WTC11 (cell line): ENCODE measurements at regions not wholly inside any gene's neighbourhood (a gene's known extent, or its start where the extent isn't known, plus 50 kb on each side); places are given as distances from the start of the nearest gene placed in this dataset.

Source experiments
- ATAC-seq: fragments of 200-7000 bp; cut with Tn5 transposase; 2 replicates; pipeline ENCODE4 v1.10.0; 2021; ENCODE audit warnings: mild to moderate bottlenecking, moderate library complexity
- CTCF ChIA-PET: fragments of 300-600 bp; sonication (Branson Sonifier 250); formaldehyde crosslinking; loops from one replicate; lab custom pipeline; 2021; ENCODE audit warnings: antibody characterized with exemption; lab: Charles Lee
- POLR2A ChIA-PET: fragments of 350-600 bp; sonication (Branson Sonifier 250); formaldehyde crosslinking; loops from one replicate; lab custom pipeline; 2021; ENCODE audit warnings: antibody characterized with exemption; lab: Charles Lee
- DNase-seq: peaks from one replicate; pipeline ENCODE4 v3.0.0; 2021; ENCODE audit warnings: low spot score
- H3K27ac Mint-ChIP-seq: 2 replicates; pipeline ENCODE4 v1.8.0; 2021; ENCODE audit warnings: mixed read lengths
- H3K27me3 Mint-ChIP-seq: 2 replicates; pipeline ENCODE4 v1.8.0; 2021; ENCODE audit warnings: low read depth, mild to moderate bottlenecking, moderate library complexity, mixed read lengths
- H3K36me3 Mint-ChIP-seq: 2 replicates; pipeline ENCODE4 v1.8.0; 2021; ENCODE audit warnings: mixed read lengths
- H3K4me1 Mint-ChIP-seq: 2 replicates; pipeline ENCODE4 v1.8.0; 2022; ENCODE audit warnings: mixed read lengths
- H3K4me3 Mint-ChIP-seq: 2 replicates; pipeline ENCODE4 v1.8.0; 2021; ENCODE audit warnings: mild to moderate bottlenecking, moderate library complexity, mixed read lengths
- H3K9me3 Mint-ChIP-seq: 2 replicates; pipeline ENCODE4 v1.8.0; 2021; ENCODE audit warnings: mixed read lengths
- CDX4 ChIP-seq: fragments of 250-450 bp; sonication (Bioruptor Pico); IDR thresholded peaks from 2 replicates; pipeline ENCODE4 v1.9.0; 2021; ENCODE audit warnings: moderate library complexity, mild to moderate bottlenecking, inconsistent platforms, borderline replicate concordance
- CREM ChIP-seq: sonication (generic); formaldehyde crosslinking; IDR thresholded peaks from 2 replicates; pipeline ENCODE4 v1.8.1; 2022; ENCODE audit warnings: mild to moderate bottlenecking, missing genetic modification reagents, moderate library complexity
- ESRRA ChIP-seq: sonication (generic); formaldehyde crosslinking; IDR thresholded peaks from 2 replicates; pipeline ENCODE4 v1.8.1; 2022; ENCODE audit warnings: mild to moderate bottlenecking, missing genetic modification reagents, borderline replicate concordance
- FOXK1 ChIP-seq: sonication (generic); formaldehyde crosslinking; IDR thresholded peaks from 2 replicates; pipeline ENCODE4 v1.8.0; 2022; ENCODE audit warnings: mild to moderate bottlenecking, moderate library complexity, missing genetic modification reagents
- FOXP4 ChIP-seq: sonication (generic); formaldehyde crosslinking; IDR thresholded peaks from 2 replicates; pipeline ENCODE4 v1.8.0; 2022; ENCODE audit warnings: mild to moderate bottlenecking, missing genetic modification reagents
- MXD4 ChIP-seq: fragments of 250-450 bp; sonication (Bioruptor Pico); IDR thresholded peaks from 2 replicates; pipeline ENCODE4 v1.8.0; 2021; ENCODE audit warnings: mild to moderate bottlenecking, moderate library complexity, borderline replicate concordance
- ZNF281 ChIP-seq: sonication (generic); formaldehyde crosslinking; IDR thresholded peaks from 2 replicates; pipeline ENCODE4 v1.8.0; 2023; ENCODE audit warnings: mild to moderate bottlenecking, missing genetic modification reagents
- ZNF317 ChIP-seq: sonication (generic); formaldehyde crosslinking; IDR thresholded peaks from 2 replicates; pipeline ENCODE4 v1.8.1; 2023; ENCODE audit warnings: low read depth, mild to moderate bottlenecking, moderate library complexity, missing genetic modification reagents, borderline replicate concordance
- ZNF423 ChIP-seq: fragments of 250-450 bp; sonication (Bioruptor Pico); IDR thresholded peaks from 2 replicates; pipeline ENCODE4 v2.1.2; 2022; ENCODE audit warnings: mild to moderate bottlenecking, moderate library complexity
- ZSCAN18 ChIP-seq: fragments of 250-450 bp; sonication (Bioruptor Pico); IDR thresholded peaks from 2 replicates; pipeline ENCODE4 v2.1.2; 2022; ENCODE audit warnings: mild to moderate bottlenecking, moderate library complexity
- TF ChIP-seq, protein P1 (sequence below): sonication (generic); formaldehyde crosslinking; IDR thresholded peaks from 2 replicates; pipeline ENCODE4 v1.8.1; 2023; ENCODE audit warnings: mild to moderate bottlenecking, missing genetic modification reagents, moderate library complexity
- TF ChIP-seq, protein P2 (sequence below): fragments of 250-450 bp; sonication (Bioruptor Pico); conservative IDR thresholded peaks from 2 replicates; pipeline ENCODE4 v1.9.0; 2021; ENCODE audit warnings: mild to moderate bottlenecking
- TF ChIP-seq, protein P3 (sequence below): fragments of 250-450 bp; sonication (Bioruptor Pico); IDR thresholded peaks from 2 replicates; pipeline ENCODE4 v1.9.0; 2021; ENCODE audit warnings: mild to moderate bottlenecking, borderline replicate concordance
- TF ChIP-seq, protein P4 (sequence below): sonication (generic); formaldehyde crosslinking; IDR thresholded peaks from 2 replicates; pipeline ENCODE4 v1.8.1; 2022; ENCODE audit warnings: low read depth, missing genetic modification reagents, borderline replicate concordance

- H3K27ac Mint-ChIP-seq: no peak overlapping the region
- no peak for ATAC-seq
- POLR2A ChIA-PET: no interaction called here
- TF ChIP-seq, protein P1, sequence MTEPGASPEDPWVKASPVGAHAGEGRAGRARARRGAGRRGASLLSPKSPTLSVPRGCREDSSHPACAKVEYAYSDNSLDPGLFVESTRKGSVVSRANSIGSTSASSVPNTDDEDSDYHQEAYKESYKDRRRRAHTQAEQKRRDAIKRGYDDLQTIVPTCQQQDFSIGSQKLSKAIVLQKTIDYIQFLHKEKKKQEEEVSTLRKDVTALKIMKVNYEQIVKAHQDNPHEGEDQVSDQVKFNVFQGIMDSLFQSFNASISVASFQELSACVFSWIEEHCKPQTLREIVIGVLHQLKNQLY (CRISPR knock-in tag): no peak
- TF ChIP-seq FOXP4 (no peak), CREM (CRISPR knock-in tag) (no peak), ZNF281 (CRISPR knock-in tag) (no peak)
- TF ChIP-seq, all 79 proteins: peak for 0
- H3K27me3 Mint-ChIP-seq: no peaks in the 10 kb centered on the region
- H3K4me3 Mint-ChIP-seq: no peak overlapping the region
- peaks cover 6% of the 10 kb centered on the region for H3K4me1 Mint-ChIP-seq
- CTCF ChIA-PET: no interaction called here
- peaks cover 8% of the 10 kb centered on the region for H3K9me3 Mint-ChIP-seq
- peaks cover 10% of the 10 kb centered on the region for H3K36me3 Mint-ChIP-seq
- DNase-seq: no peak
Observed at GRCh38 chr2:196284866-196285557, 113.6 kb upstream of the STK17B start.

- DNase-seq: no peak
- H3K27ac Mint-ChIP-seq: no peak overlapping the region
- H3K27me3 Mint-ChIP-seq: no peaks in the 10 kb centered on the region
- no peak for ATAC-seq
- ChIA-PET POLR2A (no interaction called here), CTCF (no interaction called here)
- peaks cover 8% of the 10 kb centered on the region for H3K9me3 Mint-ChIP-seq
- peaks cover 6% of the 10 kb centered on the region for H3K4me1 Mint-ChIP-seq
- H3K4me3 Mint-ChIP-seq: no peak overlapping the region
- peaks cover 10% of the 10 kb centered on the region for H3K36me3 Mint-ChIP-seq
- TF ChIP-seq, protein P2, sequence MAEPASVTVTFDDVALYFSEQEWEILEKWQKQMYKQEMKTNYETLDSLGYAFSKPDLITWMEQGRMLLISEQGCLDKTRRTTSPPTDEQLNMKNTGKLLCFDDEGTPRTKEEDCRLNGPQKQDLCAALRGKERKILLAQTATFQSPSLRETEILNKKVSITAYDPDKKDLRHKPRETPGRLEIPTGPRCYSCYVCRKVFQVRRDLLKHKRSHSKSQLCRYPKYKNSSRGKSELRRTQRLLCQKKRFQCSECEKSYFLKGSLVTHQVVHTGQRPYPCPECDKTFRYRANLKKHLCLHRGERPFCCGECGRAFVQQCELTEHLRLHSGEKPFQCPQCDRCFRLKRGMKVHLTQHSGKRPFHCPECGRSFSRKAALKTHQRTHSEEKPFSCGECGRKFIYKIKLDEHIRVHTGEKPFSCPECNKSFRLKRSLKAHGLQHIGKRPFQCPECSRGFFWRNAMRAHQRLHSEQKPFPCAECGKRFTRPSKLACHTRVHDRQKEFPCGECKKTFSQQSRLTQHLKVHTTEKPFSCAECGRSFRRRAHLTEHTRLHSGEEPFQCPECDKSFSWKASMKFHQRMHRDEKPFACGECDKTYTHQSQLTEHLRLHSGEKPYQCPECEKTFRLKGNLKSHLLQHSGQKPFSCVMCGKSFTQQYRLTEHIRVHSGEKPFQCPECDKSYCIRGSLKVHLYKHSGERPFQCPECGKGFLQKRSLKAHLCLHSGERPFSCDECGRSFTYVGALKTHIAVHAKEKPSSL (CRISPR knock-in tag): no peak
- TF ChIP-seq ZNF317 (CRISPR knock-in tag) (no peak), ESRRA (no peak), FOXP4 (no peak), CDX4 (no peak), ZSCAN18 (CRISPR knock-in tag) (no peak), FOXK1 (CRISPR knock-in tag) (no peak), ZNF423 (CRISPR knock-in tag) (no peak), MXD4 (no peak)
- TF ChIP-seq, protein P3, sequence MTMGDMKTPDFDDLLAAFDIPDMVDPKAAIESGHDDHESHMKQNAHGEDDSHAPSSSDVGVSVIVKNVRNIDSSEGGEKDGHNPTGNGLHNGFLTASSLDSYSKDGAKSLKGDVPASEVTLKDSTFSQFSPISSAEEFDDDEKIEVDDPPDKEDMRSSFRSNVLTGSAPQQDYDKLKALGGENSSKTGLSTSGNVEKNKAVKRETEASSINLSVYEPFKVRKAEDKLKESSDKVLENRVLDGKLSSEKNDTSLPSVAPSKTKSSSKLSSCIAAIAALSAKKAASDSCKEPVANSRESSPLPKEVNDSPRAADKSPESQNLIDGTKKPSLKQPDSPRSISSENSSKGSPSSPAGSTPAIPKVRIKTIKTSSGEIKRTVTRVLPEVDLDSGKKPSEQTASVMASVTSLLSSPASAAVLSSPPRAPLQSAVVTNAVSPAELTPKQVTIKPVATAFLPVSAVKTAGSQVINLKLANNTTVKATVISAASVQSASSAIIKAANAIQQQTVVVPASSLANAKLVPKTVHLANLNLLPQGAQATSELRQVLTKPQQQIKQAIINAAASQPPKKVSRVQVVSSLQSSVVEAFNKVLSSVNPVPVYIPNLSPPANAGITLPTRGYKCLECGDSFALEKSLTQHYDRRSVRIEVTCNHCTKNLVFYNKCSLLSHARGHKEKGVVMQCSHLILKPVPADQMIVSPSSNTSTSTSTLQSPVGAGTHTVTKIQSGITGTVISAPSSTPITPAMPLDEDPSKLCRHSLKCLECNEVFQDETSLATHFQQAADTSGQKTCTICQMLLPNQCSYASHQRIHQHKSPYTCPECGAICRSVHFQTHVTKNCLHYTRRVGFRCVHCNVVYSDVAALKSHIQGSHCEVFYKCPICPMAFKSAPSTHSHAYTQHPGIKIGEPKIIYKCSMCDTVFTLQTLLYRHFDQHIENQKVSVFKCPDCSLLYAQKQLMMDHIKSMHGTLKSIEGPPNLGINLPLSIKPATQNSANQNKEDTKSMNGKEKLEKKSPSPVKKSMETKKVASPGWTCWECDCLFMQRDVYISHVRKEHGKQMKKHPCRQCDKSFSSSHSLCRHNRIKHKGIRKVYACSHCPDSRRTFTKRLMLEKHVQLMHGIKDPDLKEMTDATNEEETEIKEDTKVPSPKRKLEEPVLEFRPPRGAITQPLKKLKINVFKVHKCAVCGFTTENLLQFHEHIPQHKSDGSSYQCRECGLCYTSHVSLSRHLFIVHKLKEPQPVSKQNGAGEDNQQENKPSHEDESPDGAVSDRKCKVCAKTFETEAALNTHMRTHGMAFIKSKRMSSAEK (CRISPR knock-in tag): no peak
- TF ChIP-seq, protein P4, sequence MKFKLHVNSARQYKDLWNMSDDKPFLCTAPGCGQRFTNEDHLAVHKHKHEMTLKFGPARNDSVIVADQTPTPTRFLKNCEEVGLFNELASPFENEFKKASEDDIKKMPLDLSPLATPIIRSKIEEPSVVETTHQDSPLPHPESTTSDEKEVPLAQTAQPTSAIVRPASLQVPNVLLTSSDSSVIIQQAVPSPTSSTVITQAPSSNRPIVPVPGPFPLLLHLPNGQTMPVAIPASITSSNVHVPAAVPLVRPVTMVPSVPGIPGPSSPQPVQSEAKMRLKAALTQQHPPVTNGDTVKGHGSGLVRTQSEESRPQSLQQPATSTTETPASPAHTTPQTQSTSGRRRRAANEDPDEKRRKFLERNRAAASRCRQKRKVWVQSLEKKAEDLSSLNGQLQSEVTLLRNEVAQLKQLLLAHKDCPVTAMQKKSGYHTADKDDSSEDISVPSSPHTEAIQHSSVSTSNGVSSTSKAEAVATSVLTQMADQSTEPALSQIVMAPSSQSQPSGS: no peak
Observed at GRCh38 chr2:196286821-196287220, 115.4 kb upstream of the STK17B start.
